Osteocyte (in vitro differentiated cells): ENCODE measurements at regions not wholly inside any gene's neighbourhood (a gene's known extent, or its start where the extent isn't known, plus 50 kb on each side); places are given as distances from the start of the nearest gene placed in this dataset.

Experiments used
- DNase-seq: peaks from one replicate; pipeline ENCODE4 v3.0.0; 2021; ENCODE audit warnings: mixed read lengths; ENCODE audit not compliant: unreplicated experiment; ENCODE audit errors: extremely low spot score
- H3K27ac Mint-ChIP-seq: one replicate; pipeline ENCODE4 v1.8.0; 2021; ENCODE audit warnings: mild to moderate bottlenecking, mixed read lengths; ENCODE audit not compliant: unreplicated experiment
- H3K27me3 Mint-ChIP-seq: one replicate; pipeline ENCODE4 v1.8.0; 2021; ENCODE audit warnings: mixed read lengths; ENCODE audit not compliant: unreplicated experiment
- H3K36me3 Mint-ChIP-seq: one replicate; pipeline ENCODE4 v1.8.0; 2021; ENCODE audit warnings: mixed read lengths; ENCODE audit not compliant: unreplicated experiment
- H3K4me1 Mint-ChIP-seq: one replicate; pipeline ENCODE4 v1.8.0; 2021; ENCODE audit warnings: mixed read lengths; ENCODE audit not compliant: unreplicated experiment
- H3K4me3 Mint-ChIP-seq: one replicate; pipeline ENCODE4 v1.8.0; 2021; ENCODE audit warnings: mild to moderate bottlenecking, moderate library complexity, mixed read lengths; ENCODE audit not compliant: unreplicated experiment
- H3K9me3 Mint-ChIP-seq: one replicate; pipeline ENCODE4 v1.8.0; 2021; ENCODE audit warnings: mixed read lengths; ENCODE audit not compliant: unreplicated experiment
- CTCF ChIP-seq: fragments of 200-600 bp; sonication (generic); IDR thresholded peaks from 2 replicates; pipeline ENCODE4 v1.5.0; 2021; ENCODE audit warnings: antibody characterized with exemption, mild to moderate bottlenecking, moderate library complexity

- Mint-ChIP-seq H3K36me3 (no peaks in the 10 kb centered on the region), H3K27ac (no peak overlapping the region), H3K4me1 (peaks cover 2% of the 10 kb centered on the region), H3K9me3 (no peaks in the 10 kb centered on the region), H3K4me3 (no peak overlapping the region), H3K27me3 (peaks cover 34% of the 10 kb centered on the region)
- TF ChIP-seq CTCF = no peak
- DNase-seq = peak; percentile 34
These were observed 76.1 kb upstream of the CDH5 start for GRCh38 chr16:66290431-66290830.

GRCh38 chr16:66289986-66290385 is 76.5 kb upstream of the CDH5 start:
- Mint-ChIP-seq H3K27ac (no peak overlapping the region), H3K4me3 (no peak overlapping the region), H3K4me1 (peaks cover 2% of the 10 kb centered on the region), H3K36me3 (no peaks in the 10 kb centered on the region), H3K9me3 (no peaks in the 10 kb centered on the region), H3K27me3 (peaks cover 29% of the 10 kb centered on the region)
- TF ChIP-seq CTCF = no peak
- peak; percentile 65 for DNase-seq

- Mint-ChIP-seq H3K36me3 (no peaks in the 10 kb centered on the region), H3K9me3 (no peaks in the 10 kb centered on the region), H3K4me3 (no peak overlapping the region), H3K27ac (no peak overlapping the region), H3K4me1 (peaks cover 2% of the 10 kb centered on the region), H3K27me3 (peaks cover 21% of the 10 kb centered on the region)
- TF ChIP-seq CTCF = no peak
- DNase-seq = peak; percentile 76
These were observed 77.3 kb upstream of the CDH5 start for GRCh38 chr16:66289051-66289680.

GRCh38 chr16:66287926-66288325 is 78.6 kb upstream of the CDH5 start:
- Mint-ChIP-seq H3K27me3 (peaks cover 9% of the 10 kb centered on the region), H3K9me3 (no peaks in the 10 kb centered on the region)
- peak; percentile 70 for DNase-seq

GRCh38 chr16:66287416-66287815 is 79.1 kb upstream of the CDH5 start:
- Mint-ChIP-seq H3K27ac (no peak overlapping the region), H3K4me3 (no peak overlapping the region), H3K27me3 (peaks cover 3% of the 10 kb centered on the region), H3K9me3 (peaks cover under 1% of the 10 kb centered on the region), H3K36me3 (no peaks in the 10 kb centered on the region), H3K4me1 (peaks cover 4% of the 10 kb centered on the region)
- peak; percentile 49 for DNase-seq
- TF ChIP-seq CTCF = no peak

More at GRCh38 chr16:66287926-66288325, 78.6 kb upstream of the CDH5 start:
- H3K4me1 Mint-ChIP-seq = peaks cover 2% of the 10 kb centered on the region
- no peak for TF ChIP-seq CTCF
- no peak overlapping the region for H3K4me3 Mint-ChIP-seq
- no peaks in the 10 kb centered on the region for H3K36me3 Mint-ChIP-seq
- no peak overlapping the region for H3K27ac Mint-ChIP-seq
